ENCODE measurements at regions not wholly inside any gene's neighbourhood (a gene's known extent, or its start where the extent isn't known, plus 50 kb on each side); places are given as distances from the start of the nearest gene placed in this dataset.

GRCh38 chr5:1647580-1647979 is 123.8 kb upstream of the LPCAT1 start:
- H3K4me1 ChIP-seq (ENCODE audit: control insufficient read depth, insufficient read depth, low read length) = no peaks in the 10 kb centered on the region
- H3K27ac ChIP-seq (ENCODE audit: control insufficient read depth, insufficient read depth) = no peak overlapping the region
- ChIA-PET CTCF (no interaction called here), POLR2A (no interaction called here), SMC1A (ENCODE audit: uncharacterized antibody, unreplicated experiment) (no interaction called here), RAD21 (ENCODE audit: unreplicated experiment) (no interaction called here)
- H3K9me3 ChIP-seq (replicated peaks; ENCODE audit: control insufficient read depth, insufficient read depth, low read length) = no peaks in the 10 kb centered on the region; the same call in 2 of the 3 replicates
- no peaks in the 10 kb centered on the region for H3K36me3 ChIP-seq (ENCODE audit: control insufficient read depth in 2 of 2, insufficient read depth in 2 of 2, low read length in 1 of 2)
- intact Hi-C loops (cut with micrococcal nuclease; ENCODE audit: unreplicated experiment) (no loop called here), in situ Hi-C loops (cut with MboI) (loop anchor here (10.0 kb wide), 1 partner anchor 733 kb away; no protein-coding TSS in a partner anchor)
- H3K4me3 ChIP-seq = no peak overlapping the region
- DNase-seq (ENCODE audit: low read depth, low spot score) (no peak), FAIRE-seq (no peak), ATAC-seq (no peak)
- WGBS (ENCODE audit: insufficient coverage, insufficient replicate concordance, low lambda C conversion rate, missing lambda C conversion rate) = 61% methylated on average over 9 of the region's 9 CpGs
- H3K79me2 ChIP-seq (ENCODE audit: control insufficient read depth, insufficient read depth, low read length) = no peaks in the 10 kb centered on the region
- H3K27me3 ChIP-seq (replicated peaks in 1 of 2; ENCODE audit: control insufficient read depth in 2 of 2, insufficient read depth in 2 of 2, low read length in 1 of 2) = peaks cover 2 to 11% of the 10 kb centered on the region in 2 experiments; a peak in 2 of 4 replicates
- no TSS peak for BruUV-seq (replicated peaks)
- no peaks in the 10 kb centered on the region for H4K20me1 ChIP-seq (ENCODE audit: control insufficient read depth, insufficient read depth)
- H2AFZ ChIP-seq (ENCODE audit: control insufficient read depth, low read depth, low read length) = no peak overlapping the region
- no peak overlapping the region for H3K4me2 ChIP-seq (ENCODE audit: control insufficient read depth, insufficient read depth)
- no peak overlapping the region for H3K9ac ChIP-seq (ENCODE audit: control insufficient read depth, insufficient read depth, low read length)
- TF ChIP-seq, protein P1, sequence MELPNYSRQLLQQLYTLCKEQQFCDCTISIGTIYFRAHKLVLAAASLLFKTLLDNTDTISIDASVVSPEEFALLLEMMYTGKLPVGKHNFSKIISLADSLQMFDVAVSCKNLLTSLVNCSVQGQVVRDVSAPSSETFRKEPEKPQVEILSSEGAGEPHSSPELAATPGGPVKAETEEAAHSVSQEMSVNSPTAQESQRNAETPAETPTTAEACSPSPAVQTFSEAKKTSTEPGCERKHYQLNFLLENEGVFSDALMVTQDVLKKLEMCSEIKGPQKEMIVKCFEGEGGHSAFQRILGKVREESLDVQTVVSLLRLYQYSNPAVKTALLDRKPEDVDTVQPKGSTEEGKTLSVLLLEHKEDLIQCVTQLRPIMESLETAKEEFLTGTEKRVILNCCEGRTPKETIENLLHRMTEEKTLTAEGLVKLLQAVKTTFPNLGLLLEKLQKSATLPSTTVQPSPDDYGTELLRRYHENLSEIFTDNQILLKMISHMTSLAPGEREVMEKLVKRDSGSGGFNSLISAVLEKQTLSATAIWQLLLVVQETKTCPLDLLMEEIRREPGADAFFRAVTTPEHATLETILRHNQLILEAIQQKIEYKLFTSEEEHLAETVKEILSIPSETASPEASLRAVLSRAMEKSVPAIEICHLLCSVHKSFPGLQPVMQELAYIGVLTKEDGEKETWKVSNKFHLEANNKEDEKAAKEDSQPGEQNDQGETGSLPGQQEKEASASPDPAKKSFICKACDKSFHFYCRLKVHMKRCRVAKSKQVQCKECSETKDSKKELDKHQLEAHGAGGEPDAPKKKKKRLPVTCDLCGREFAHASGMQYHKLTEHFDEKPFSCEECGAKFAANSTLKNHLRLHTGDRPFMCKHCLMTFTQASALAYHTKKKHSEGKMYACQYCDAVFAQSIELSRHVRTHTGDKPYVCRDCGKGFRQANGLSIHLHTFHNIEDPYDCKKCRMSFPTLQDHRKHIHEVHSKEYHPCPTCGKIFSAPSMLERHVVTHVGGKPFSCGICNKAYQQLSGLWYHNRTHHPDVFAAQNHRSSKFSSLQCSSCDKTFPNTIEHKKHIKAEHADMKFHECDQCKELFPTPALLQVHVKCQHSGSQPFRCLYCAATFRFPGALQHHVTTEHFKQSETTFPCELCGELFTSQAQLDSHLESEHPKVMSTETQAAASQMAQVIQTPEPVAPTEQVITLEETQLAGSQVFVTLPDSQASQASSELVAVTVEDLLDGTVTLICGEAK (IDR thresholded peaks at IDR 0.05; ENCODE audit: borderline replicate concordance) = no peak
- TF ChIP-seq EP300 (IDR thresholded peaks at IDR 0.05; ENCODE audit: borderline replicate concordance in 1 of 2, control insufficient read depth in 1 of 2, low read depth in 2 of 2, low read length in 2 of 2) (no peak), GATAD2B (conservative IDR thresholded peaks at IDR 0.05; ENCODE audit: low read depth) (no peak), KAT2A (conservative IDR thresholded peaks at IDR 0.05; ENCODE audit: control insufficient read depth, low read depth, low read length) (no peak), DPF2 (IDR thresholded peaks at IDR 0.05) (no peak), HDAC2 (IDR thresholded peaks at IDR 0.05) (no peak), CBFB (IDR thresholded peaks at IDR 0.05; ENCODE audit: low read depth) (no peak), SMAD1 (IDR thresholded peaks at IDR 0.05; ENCODE audit: low read depth, partially characterized antibody) (no peak), BACH1 (IDR thresholded peaks at IDR 0.05; ENCODE audit: borderline replicate concordance) (no peak), SREBF1 (IDR thresholded peaks at IDR 0.05; ENCODE audit: low read length) (no peak), HDAC6 (IDR thresholded peaks at IDR 0.05; ENCODE audit: unreplicated experiment) (no peak), SRF (IDR thresholded peaks at IDR 0.05; ENCODE audit: low read depth in 2 of 2, low read length in 2 of 2) (no peak), POLR2AphosphoS5 (IDR thresholded peaks at IDR 0.05; ENCODE audit: low read length) (no peak), GABPA (IDR thresholded peaks at IDR 0.05; ENCODE audit: low read depth) (no peak), NR2F1 (conservative IDR thresholded peaks at IDR 0.05) (no peak)
- TF ChIP-seq, protein P2, sequence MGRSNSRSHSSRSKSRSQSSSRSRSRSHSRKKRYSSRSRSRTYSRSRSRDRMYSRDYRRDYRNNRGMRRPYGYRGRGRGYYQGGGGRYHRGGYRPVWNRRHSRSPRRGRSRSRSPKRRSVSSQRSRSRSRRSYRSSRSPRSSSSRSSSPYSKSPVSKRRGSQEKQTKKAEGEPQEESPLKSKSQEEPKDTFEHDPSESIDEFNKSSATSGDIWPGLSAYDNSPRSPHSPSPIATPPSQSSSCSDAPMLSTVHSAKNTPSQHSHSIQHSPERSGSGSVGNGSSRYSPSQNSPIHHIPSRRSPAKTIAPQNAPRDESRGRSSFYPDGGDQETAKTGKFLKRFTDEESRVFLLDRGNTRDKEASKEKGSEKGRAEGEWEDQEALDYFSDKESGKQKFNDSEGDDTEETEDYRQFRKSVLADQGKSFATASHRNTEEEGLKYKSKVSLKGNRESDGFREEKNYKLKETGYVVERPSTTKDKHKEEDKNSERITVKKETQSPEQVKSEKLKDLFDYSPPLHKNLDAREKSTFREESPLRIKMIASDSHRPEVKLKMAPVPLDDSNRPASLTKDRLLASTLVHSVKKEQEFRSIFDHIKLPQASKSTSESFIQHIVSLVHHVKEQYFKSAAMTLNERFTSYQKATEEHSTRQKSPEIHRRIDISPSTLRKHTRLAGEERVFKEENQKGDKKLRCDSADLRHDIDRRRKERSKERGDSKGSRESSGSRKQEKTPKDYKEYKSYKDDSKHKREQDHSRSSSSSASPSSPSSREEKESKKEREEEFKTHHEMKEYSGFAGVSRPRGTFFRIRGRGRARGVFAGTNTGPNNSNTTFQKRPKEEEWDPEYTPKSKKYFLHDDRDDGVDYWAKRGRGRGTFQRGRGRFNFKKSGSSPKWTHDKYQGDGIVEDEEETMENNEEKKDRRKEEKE (IDR thresholded peaks at IDR 0.05) = no peak
- TF ChIP-seq, protein P3, sequence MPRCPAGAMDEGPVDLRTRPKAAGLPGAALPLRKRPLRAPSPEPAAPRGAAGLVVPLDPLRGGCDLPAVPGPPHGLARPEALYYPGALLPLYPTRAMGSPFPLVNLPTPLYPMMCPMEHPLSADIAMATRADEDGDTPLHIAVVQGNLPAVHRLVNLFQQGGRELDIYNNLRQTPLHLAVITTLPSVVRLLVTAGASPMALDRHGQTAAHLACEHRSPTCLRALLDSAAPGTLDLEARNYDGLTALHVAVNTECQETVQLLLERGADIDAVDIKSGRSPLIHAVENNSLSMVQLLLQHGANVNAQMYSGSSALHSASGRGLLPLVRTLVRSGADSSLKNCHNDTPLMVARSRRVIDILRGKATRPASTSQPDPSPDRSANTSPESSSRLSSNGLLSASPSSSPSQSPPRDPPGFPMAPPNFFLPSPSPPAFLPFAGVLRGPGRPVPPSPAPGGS (IDR thresholded peaks at IDR 0.05; ENCODE audit: borderline replicate concordance, insufficient read depth, low read depth, low read length, poor library complexity, severe bottlenecking) = no peak

Data from GM12878 (cell line).